ENCODE measurements at regions not wholly inside any gene's neighbourhood (a gene's known extent, or its start where the extent isn't known, plus 50 kb on each side); places are given as distances from the start of the nearest gene placed in this dataset.

- no peak overlapping the region for H3K4me3 Mint-ChIP-seq (ENCODE audit: unreplicated experiment)
- H3K27ac Mint-ChIP-seq (ENCODE audit: unreplicated experiment): no peak overlapping the region
- H3K27me3 Mint-ChIP-seq (ENCODE audit: low read depth): peaks cover 4% of the 10 kb centered on the region
- no peaks in the 10 kb centered on the region for H3K4me1 Mint-ChIP-seq (ENCODE audit: low read depth)
- no peaks in the 10 kb centered on the region for H3K36me3 Mint-ChIP-seq (ENCODE audit: low read depth)
- TF ChIP-seq CTCF (IDR thresholded peaks at IDR 0.05): no peak
- no peak for DNase-seq (ENCODE audit: low spot score)
- H3K9me3 Mint-ChIP-seq (ENCODE audit: low read depth): peaks cover 27% of the 10 kb centered on the region
Observed at GRCh38 chr14:30084811-30085210, 157.2 kb upstream of the PRKD1 start.

GRCh38 chr14:30085943-30086342, 158.3 kb upstream of the PRKD1 start:
- Mint-ChIP-seq H3K4me3 (ENCODE audit: unreplicated experiment) (no peak overlapping the region), H3K27me3 (ENCODE audit: low read depth) (peaks cover 4% of the 10 kb centered on the region), H3K27ac (ENCODE audit: unreplicated experiment) (no peak overlapping the region), H3K4me1 (ENCODE audit: low read depth) (no peaks in the 10 kb centered on the region), H3K36me3 (ENCODE audit: low read depth) (no peaks in the 10 kb centered on the region), H3K9me3 (ENCODE audit: low read depth) (peaks cover 35% of the 10 kb centered on the region)
- DNase-seq (ENCODE audit: low spot score): no peak
- no peak for TF ChIP-seq CTCF (IDR thresholded peaks at IDR 0.05)

GRCh38 chr14:30088620-30089019, 161.0 kb upstream of the PRKD1 start:
- Mint-ChIP-seq H3K27me3 (ENCODE audit: low read depth) (peaks cover under 1% of the 10 kb centered on the region), H3K4me3 (ENCODE audit: unreplicated experiment) (no peak overlapping the region), H3K4me1 (ENCODE audit: low read depth) (no peaks in the 10 kb centered on the region), H3K36me3 (ENCODE audit: low read depth) (no peaks in the 10 kb centered on the region), H3K9me3 (ENCODE audit: low read depth) (peaks cover 56% of the 10 kb centered on the region), H3K27ac (ENCODE audit: unreplicated experiment) (no peak overlapping the region)
- no peak for TF ChIP-seq CTCF (IDR thresholded peaks at IDR 0.05)
- no peak for DNase-seq (ENCODE audit: low spot score)

DNA sequence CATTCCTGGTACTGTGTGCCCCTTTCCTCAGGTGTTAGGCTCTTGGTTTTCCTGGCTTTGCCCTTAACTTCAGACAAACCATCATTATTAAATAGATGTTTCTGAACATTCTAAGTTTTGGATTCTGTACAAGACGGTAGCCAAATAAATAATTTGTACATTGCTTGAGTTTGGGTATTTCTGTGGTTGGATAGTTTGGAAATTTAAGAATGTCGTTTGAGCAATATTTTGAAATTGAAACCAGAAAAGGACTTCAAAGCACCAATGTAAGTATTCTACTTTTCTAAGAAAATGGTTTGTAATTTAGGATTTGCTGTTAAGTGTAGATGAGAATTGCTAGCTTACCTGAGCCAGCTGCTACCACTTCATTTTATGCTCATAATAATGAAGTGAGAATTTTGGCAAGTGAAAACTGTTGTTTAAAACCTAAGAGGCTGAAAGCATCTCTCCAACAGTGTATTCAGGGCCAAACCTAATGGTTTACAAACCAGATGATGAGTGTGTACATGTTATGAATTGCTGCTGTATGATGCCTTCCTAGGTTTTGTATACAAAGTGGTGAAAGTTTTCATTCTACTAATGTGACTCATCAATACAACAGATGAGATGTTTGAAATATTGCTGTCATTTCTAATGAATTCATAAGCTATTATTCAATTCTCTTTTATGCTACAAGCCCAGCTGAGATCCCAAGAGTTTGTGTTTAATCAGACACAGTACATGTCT, 181.5 kb upstream of the PRKD1 start:
- peaks cover 6% of the 10 kb centered on the region for H3K27me3 Mint-ChIP-seq (ENCODE audit: low read depth)
- H3K27ac Mint-ChIP-seq (ENCODE audit: unreplicated experiment): no peak overlapping the region
- TF ChIP-seq CTCF (IDR thresholded peaks at IDR 0.05): no peak
- H3K36me3 Mint-ChIP-seq (ENCODE audit: low read depth): no peaks in the 10 kb centered on the region
- no peak overlapping the region for H3K4me3 Mint-ChIP-seq (ENCODE audit: unreplicated experiment)
- DNase-seq (ENCODE audit: low spot score): no peak
- H3K4me1 Mint-ChIP-seq (ENCODE audit: low read depth): no peaks in the 10 kb centered on the region
- H3K9me3 Mint-ChIP-seq (ENCODE audit: low read depth): peaks cover 10% of the 10 kb centered on the region

GRCh38 chr14:30114051-30114450, 186.4 kb upstream of the PRKD1 start:
- no peaks in the 10 kb centered on the region for H3K9me3 Mint-ChIP-seq (ENCODE audit: low read depth)
- H3K27ac Mint-ChIP-seq (ENCODE audit: unreplicated experiment): no peak overlapping the region
- no peak for DNase-seq (ENCODE audit: low spot score)
- no peak overlapping the region for H3K4me3 Mint-ChIP-seq (ENCODE audit: unreplicated experiment)
- H3K4me1 Mint-ChIP-seq (ENCODE audit: low read depth): no peaks in the 10 kb centered on the region
- H3K36me3 Mint-ChIP-seq (ENCODE audit: low read depth): no peaks in the 10 kb centered on the region
- TF ChIP-seq CTCF (IDR thresholded peaks at IDR 0.05): no peak
- H3K27me3 Mint-ChIP-seq (ENCODE audit: low read depth): peaks cover 7% of the 10 kb centered on the region
